ENCODE measurements at regions not wholly inside any gene's neighbourhood (a gene's known extent, or its start where the extent isn't known, plus 50 kb on each side); places are given as distances from the start of the nearest gene placed in this dataset.

DNA sequence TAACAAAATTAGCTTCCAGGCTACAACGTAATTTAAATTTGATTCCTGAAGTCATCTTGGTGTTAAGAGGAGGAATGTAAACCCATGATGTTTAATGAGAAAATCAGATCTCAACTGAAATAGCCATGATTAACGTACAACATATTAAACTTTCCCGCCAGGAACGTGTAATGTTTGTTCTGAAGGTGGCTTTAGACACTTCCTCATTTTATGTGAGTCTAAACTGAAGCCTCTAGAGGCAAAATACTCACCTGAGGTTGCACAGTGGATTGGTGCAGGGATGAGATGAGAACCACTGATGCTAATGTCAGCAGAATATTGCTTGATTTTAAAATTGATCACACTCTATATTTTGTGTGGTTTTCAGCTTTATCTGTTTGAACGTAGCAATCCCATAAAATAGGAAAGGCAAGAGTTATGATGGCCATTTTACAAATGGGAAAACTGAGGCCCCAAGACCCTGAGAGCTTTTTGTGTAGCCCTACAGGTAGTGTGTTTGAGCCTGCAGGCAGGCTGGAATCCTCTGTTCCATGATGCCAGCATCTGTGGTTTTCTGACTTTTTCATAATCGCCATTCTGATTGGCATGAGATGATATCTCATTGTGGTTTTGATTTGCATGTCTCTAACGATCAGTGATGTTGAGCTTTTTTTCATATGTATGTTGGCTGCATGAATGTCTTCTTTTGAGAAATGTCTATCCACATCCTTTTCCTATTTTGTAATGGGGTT lies 243.7 kb upstream of the BMPER start:
- no peak for DNase-seq (ENCODE audit: low read depth, low spot score)

DNA sequence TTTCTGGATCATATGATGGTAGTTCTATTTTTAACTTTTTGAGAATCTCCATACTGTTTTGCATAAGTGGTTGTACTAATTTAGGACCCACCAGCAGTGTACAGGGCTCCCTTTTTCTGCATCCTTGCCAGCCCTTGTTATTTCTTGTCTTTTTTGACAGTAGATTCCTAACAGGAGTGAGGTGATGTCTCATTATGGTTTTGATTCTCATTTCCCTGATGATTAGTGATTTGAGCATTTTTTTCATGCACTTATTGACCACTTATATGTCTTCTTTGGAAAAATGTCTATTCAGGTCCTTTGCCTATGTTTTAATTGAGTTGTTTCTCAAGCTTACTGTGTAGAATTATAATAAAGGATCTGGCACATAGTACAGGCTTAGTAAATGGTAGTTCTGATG lies 238.8 kb upstream of the BMPER start:
- no peak for DNase-seq (ENCODE audit: low read depth, low spot score)

DNA sequence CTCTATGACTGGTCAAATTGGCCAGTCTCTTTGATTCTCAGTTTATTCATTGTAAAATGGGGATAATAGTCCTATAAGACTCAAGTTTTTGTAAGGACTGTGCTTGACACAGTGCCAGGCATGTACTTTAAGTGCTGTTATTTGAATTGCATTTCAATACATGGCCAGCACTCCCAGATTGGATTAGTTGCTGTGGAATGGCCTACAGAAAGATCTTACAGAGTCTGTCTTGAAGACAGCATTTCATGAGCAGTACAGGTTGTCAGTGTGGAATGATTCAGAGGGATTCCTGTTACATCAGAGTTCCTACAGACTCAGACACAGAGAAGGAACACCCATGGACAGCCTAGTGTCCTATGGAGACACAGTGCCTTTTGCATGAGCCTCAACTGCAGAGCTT lies 238.1 kb upstream of the BMPER start:
- no peak for DNase-seq (ENCODE audit: low read depth, low spot score)

DNA sequence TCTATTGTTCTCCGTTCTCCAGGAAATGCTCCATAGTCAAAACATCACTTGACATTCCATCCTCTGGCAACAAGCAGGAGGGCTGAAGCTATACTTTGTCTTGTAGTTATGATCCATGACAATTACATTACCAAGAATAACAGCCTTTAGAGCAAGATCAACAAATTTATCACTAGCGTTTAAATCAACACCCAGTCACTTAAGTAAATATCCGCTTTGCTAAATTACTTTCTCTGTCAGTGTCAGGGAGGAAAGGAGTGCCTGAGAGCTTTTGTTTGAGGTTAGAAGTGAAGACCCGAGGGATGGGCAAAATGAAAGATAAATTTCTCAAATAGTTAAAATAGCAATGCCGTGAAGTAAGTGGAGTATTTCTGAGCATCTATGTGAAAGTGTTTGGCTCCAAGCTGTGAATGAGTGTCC lies 236.1 kb upstream of the BMPER start:
- DNase-seq (ENCODE audit: low read depth, low spot score) = no peak

DNA sequence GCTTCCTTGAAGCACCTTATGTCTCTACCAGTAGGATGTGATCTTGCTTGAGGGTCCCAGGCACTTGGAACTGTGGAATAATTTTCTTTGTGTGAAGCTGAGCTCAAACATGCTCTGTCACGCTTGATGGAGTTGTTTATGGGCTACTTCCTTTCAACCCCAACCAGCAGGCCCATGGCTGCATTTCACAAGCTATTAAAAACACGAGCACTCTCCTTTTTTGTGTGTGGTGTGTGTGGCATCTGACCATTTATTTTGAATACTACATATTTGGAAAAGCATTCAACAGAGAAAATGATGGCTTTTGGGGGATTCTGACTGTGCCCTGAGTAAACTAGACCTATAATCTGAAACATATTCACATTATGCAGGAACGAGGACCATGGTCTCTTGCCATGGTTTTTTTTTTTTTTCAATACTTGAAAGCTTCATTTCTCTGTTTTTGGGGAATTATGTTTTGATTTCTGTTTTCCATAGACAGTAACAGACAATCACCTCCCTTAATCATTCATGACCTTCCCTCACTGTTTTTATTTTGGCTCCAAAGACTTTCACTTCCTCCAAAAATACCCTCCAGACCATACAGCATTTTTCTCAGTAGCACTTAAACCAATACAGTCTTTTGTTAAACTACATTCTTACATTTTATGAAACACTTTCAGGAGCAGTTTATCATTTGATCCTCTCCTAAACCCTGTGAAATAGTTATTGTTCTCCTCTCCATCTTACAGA lies 233.6 kb upstream of the BMPER start:
- no peak for DNase-seq (ENCODE audit: low read depth, low spot score)

DNA sequence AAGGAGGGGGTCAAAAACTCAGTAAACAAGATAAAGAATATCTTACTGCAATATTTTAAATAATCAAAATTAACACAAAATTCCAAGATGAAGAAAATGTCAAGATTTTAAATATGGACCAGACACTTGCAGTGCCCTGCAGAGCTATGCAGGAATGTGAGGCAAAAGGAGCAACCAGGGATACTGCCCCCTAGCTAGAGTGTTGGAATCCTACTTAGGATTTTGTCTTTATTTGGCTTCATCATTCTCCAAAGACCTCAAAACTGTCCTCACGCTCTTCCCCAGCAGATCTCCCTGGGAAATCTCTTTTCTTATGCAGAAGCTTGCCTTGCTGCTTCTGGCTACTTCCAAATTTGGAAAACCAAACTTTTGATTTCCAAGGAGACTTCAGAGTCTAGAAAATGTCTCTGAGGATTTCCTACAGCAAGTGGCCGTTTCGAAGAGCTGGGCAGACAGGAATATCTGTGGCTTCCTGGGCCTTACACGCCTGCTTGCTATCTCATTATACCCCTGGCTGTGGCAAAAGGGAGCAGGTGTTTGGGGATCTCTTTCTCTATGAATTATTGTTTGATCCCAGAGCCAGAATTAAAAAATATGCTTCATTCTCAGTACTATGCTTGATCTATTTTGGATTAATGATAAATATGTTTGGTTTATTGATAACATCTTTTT lies 232.2 kb upstream of the BMPER start:
- peak; percentile 50 for DNase-seq (ENCODE audit: low read depth, low spot score)

DNA sequence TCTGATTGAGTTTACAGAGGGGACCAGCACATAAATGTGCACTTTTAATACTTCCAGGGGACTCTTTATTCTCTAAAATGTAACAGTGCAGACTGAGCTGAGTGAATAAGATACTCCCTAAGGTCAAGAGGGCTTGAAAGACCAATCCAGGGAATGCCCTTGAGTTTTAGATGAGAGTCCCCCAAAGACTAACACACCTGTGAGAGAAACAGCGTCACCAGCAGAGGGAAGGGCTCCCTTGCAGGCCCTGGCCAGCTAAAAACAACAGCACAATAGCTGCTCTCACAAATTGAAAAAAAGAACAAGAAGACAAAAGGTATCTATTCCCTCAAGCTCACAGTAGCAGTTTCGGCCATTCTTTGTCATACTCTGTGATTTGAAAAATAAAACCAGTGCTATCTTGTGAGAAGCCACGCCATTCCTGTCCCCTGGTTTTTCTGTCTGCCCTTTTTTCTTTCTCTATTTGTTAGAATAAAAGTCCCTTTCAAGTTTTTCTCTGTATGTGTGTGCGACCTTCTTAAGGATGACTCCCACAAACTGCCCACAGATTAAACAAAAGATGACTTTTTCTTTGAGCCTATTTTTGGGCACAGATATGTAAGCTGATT lies 230.4 kb upstream of the BMPER start:
- no peak for DNase-seq (ENCODE audit: low read depth, low spot score)

DNA sequence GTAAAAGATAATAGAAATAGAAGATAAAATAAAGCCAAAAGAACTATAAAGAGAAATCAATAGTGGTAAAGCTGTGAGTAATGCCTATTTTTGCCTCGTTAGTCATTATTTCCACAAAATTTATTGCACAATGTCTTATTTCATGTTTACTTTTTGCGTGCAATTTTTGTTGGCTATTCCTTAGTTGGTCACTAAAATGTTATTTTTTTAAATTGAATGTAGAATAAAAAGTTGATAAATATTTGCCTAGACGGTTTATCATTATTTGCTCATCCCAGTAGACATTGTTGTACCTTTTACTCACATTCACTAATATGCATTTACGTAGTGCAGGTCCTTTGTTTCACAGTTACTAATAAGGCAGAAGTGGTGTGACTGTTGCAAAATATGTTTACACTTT lies 227.8 kb upstream of the BMPER start:
- DNase-seq (ENCODE audit: low read depth, low spot score) = no peak

DNA sequence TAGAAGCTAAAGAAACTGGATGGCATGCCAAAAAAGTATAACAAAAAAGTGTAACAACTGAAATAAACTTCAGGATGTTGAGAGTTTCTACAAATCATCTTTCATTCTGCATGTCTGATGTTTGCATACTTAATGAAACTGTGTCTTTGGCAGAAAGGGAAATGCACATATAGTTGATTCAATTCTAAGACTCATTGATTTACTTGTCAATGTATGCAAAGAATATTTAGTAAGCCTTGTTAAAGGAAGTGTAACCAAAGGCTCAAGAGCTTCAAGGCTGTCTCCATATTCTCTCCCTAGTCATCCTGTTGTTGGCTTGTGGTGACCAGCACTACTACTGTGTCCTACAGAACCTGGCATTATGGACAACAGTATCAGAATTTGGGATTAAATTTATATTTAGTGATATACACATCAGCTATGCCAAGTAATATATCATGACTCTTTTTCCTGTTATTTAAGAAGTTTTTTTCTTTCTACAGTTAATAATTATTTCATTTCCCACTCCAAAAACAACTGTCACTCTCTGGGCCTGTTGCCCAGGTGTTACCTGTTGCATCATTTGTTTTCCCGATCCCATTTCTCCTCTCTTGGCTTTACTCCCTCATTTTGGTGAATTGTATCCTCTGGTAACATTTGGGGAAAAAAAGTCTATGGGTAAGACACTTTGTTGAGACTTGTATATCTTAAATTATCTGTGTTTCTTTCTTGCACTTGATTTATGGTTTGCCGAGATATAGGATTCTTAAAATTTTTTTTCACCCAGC lies 226.6 kb upstream of the BMPER start:
- no peak for DNase-seq (ENCODE audit: low read depth, low spot score)

DNA sequence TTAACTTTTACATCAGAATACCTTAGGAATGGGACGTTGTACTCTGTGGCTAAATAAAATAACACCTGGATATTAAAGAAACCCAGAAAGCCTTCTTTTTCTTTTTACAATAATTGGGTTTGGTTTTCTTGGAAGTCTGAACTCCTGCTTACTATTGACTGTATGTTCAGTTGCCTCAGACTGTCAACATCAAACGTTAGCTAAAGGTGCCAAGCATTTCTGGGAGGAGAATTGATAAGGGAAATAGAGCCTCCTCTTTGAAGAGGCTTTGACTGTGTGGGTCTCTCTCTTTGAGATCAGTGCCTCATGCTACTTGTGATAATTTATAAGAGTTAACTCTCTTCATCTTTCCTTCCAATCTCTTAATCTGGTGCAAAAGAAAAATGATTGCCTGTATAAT lies 224.7 kb upstream of the BMPER start:
- DNase-seq (ENCODE audit: low read depth, low spot score) = no peak

DNA sequence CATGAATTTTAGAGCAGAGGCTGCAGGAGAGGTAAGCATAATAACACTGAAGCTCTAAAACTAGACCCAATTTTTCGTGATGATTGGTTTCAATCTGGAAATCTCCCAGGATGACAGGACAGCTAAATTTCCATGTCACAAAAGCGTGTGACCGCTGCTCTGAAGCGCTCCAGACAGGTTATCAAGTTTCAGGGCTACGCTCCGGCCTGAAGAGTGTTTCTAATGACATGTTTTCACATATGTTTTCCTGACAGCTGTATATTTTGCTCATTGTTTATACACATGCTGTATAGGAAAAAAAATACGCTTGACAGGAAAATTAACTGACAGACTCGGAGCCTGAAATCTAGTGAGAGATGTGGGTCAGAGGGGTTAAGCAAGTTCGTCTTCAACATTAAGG lies 219.8 kb upstream of the BMPER start:
- DNase-seq (ENCODE audit: low read depth, low spot score) = no peak

DNA sequence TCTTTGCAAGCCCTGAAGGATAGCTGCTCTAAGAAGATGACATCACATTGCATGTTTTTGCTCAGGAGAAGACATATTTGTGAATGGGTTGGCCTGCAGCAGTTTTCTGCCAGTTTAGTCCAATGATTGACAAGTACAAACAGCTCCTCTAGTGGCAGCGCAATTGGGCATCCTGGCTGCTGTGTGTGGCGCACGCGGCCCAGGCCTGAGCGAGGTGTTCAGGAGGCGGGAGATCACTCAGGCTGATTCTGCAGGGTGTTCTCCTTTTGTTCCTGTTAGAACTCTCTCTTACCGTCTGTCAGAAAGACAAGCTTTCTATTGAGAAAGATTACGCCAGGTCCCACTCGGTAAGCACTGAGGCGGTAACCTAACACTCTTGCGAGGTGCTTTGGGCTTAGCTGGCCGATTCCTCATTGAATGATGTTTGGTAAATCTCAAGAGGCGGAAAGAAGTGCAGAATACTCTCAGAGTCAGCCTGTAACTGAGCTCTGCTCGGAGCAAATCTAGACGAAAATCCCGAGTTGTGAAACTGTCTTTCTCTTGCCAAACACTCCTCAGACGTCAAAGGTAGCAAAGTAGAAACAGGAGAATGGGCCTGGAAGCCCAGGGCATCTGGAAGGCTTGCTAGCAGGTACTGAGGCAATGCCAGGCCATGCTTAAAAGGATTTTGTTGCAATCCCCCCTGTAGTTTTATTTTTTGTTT lies 219.2 kb upstream of the BMPER start:
- DNase-seq (ENCODE audit: low read depth, low spot score) = peak; percentile 51

DNA sequence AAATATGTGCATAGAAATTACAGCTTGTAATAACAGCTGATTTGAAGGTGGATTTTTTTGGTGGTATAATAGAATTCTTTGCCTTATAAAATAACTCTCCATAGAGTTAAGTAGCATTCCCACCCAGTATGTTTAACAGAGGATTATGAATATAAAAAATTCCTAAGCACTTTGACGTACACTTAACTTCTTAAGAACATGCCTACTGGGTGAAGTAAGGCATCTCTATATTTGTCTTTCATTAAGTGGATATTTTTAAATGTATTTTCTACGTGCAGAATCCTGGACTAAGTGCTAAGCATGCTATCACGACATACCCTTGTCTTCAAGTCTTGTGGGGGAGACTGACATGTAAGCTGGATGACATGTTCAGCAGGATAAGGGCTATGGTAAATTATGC lies 217.7 kb upstream of the BMPER start:
- no peak for DNase-seq (ENCODE audit: low read depth, low spot score)

DNA sequence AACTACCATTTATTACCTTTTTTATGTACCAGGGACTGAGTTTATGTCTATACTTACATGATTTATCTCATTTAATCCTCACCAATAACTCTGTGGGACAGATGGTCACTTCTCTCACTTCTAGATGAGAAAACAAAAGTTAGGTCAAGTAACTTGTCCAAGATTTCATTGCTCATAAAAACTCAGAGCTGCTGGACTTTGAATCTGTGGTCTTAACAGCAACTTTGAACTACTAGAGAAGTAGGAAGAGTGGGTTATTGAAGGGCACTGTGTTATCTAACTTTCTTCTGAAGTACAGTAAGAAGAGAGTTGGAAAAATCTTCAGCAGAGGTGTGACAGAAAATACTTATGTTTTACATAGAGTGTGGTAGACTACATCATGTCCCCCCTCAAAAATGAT lies 214.2 kb upstream of the BMPER start:
- no peak for DNase-seq (ENCODE audit: low read depth, low spot score)

DNA sequence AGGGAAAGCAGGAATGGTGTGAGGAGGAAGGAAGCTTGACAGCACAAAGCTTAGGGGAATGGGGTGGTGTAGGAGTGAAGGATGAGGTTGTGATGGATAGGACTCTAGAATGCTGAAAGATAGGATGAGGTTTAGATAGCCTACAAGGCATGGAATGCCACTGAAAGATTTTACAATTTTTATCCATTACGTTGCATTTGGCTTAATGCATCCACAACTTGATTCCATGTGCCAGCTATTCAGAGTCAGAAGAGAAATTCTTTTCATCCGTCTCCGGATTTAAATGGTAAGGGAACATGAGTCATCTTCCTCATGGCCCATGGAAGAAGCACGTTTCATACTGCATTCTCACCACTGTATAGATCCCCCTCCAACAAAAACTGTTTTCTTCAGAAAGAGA lies 212.4 kb upstream of the BMPER start:
- DNase-seq (ENCODE audit: low read depth, low spot score) = no peak

DNA sequence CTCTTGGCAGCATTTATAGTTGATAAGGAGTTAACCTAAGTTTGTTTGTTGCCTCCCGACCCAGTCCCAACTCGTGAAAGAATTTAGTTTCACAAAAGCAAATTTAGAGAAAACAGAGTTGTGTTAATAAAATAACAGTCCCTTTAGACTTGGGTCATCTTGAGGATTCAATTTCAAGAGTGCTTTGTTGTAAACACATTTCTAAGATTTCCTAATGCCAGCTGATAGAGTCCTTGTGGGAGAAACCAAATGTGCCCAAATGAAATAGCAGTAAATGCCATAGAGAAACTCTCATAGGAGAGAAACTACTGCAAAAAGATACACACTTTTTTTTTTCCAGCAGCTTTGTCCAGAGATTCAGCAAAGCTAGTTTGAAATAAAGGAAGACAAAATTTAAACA lies 211.3 kb upstream of the BMPER start:
- DNase-seq (ENCODE audit: low read depth, low spot score) = no peak

DNA sequence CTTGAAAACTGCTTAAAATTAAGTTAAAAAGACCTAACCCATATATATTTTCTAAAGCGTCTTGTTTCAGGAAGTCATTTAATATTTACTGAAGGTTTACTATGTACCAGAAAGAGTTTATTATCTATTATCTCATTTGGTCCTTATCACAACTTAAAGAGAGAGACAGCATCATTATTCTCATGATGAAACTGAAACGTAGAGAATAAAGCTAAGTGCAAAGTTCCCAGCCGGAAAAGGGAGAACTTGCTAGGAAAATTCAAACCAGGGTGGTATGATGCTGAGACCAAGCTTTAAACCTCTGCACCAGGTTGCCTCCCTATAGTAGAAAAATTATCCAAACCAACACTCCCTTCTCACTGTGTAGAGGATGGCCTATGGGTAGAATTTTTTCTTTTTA lies 207.7 kb upstream of the BMPER start:
- DNase-seq (ENCODE audit: low read depth, low spot score) = no peak

DNA sequence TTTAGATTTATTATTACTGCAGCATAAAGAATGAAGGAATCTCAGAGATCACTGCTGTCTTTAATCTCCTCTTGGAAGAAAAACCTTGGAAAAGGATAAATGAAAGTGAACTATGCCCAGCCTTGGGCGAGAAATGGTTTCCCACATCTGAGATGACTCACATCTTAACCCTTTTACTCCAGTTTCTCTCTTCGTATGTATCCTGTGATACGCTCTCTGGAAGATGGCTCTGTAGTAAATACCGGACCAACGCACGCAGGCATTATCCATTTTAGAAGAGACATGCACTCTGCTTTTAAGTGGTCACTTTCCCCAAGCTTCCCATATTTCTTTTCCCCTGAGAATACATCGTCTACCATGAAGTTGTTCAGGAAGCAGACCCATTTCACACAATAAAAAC lies 207.3 kb upstream of the BMPER start:
- no peak for DNase-seq (ENCODE audit: low read depth, low spot score)

DNA sequence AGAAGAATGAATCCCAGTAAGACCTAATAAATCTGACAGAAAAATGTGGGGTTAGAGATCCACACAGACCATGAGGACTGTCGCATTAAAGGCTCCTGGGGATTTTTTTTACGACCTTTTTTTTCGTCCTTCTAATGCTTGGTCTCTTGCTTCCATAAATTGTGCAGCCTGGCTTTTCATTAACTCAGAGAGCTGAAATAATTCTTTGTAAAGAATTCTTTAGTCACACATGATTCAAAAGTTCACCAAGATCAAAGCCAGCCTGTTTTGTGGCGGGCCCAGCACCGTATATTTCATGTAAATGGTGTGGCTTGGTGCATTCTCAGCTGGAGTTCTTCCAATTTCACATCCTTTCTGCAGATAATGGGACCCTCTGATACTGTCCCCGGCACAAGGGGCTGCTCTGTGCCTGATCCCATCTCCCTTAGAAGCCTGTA lies 206.6 kb upstream of the BMPER start:
- DNase-seq (ENCODE audit: low read depth, low spot score) = no peak

DNA sequence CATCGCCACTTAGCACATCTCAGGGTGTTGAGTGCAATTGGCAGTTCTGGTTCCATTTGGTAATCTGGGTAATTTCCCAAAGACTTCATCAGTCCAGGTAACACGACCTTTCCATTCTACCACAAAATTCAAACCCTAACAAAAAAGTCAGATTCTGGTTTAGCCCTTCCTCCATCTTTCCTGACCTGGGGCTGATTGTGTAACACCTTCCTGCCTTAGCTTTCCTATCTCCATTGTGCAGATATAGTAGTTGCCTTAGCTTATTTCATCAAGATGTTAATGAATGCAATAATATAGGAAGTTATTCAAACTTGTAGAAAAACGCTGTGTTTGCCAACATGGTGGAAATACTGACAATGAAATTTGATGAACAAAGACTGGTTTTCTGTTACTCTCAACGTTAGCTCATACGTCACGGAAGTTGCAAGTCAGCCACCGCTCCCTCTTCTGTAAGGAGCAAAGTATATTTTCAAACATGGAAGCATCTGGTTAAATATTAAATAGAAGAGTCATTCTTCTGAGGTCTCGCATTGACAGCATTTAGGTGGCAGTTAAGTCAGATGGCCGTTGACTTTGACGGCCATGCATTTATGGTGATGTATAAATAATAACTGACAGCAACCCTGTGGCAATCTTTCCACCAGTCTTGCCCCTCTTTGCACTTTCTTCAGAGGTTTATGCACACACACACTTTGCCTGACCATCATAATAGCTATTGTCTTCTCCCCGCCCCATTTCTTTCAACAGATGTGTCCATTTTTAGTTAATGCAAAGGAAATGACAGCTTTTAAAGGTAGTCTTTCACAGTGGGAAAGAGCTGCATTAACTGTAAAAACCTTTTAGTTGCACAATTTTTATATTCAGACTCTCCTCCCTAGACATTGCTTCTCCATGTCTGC lies 205.1 kb upstream of the BMPER start:
- no peak for DNase-seq (ENCODE audit: low read depth, low spot score)
